HCEC 1CT (cell line): ENCODE measurements at regions not wholly inside any gene's neighbourhood (a gene's known extent, or its start where the extent isn't known, plus 50 kb on each side); places are given as distances from the start of the nearest gene placed in this dataset.
"Not testable (repeated sequence)": the region's sequence is repeated elsewhere in the genome, so short reads cannot be mapped to it uniquely, and the experiment has no call there.

Source experiments
- DNase-seq: peaks from one replicate; pipeline ENCODE4 v3.0.0-alpha.2; 2017

GRCh38 chr2:11877764-11878163 is 131.3 kb downstream of the LPIN1 start:
- no peak for DNase-seq

DNA sequence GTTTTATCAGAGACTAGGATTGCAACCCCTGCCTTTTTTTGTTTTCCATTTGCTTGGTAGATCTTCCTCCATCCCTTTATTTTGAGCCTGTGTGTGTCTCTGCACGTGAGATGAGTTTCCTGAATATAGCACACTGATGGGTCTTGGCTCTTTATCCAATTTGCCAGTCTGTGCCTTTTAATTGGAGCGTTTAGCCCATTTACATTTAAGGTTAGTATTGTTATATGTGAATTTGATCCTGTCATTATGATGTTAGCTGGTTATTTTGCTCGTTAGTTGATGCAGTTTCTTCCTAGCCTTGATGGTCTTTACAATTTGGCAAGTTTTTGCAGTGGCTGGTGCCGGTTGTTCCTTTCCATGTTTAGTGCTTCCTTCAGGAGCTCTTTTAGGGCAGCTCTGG is 138.8 kb downstream of the LPIN1 start:
- not testable (repeated sequence) for DNase-seq

- DNase-seq: not testable (repeated sequence)
Observed at GRCh38 chr2:11886899-11887298, 140.5 kb downstream of the LPIN1 start.

DNA sequence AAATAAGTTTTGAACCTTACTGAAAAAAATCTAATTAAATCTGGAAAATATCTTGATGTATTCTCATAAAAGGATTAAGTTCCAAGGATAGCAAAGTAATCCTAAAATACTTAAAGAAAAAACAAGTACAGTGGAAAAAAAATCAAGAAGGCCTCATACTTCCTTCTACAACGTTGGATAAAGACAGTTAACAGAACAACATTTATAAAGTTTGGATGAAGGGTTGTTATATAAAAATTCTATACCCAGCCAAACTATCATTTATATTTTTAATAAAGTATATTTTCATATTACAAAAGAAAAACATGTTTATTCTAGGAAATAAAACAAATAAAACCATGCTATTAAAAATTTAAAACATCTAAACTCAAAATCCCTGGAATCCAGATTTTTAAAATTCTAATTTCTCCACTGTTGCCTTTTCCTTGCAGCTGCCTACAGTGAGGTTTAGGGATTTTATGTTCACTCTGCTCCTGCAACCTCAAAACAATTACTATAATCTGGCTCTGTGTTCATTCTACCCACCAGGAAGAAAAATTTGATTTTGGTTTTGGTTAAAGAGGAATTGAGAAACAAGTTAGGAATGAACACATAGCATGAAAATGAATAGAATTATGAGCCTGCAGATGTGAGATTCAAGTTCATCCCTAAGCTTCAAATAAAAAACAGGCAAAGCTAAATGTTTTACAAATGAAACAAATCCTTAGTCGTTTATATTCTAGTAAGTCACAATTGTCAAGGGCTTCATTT is 142.8 kb downstream of the LPIN1 start:
- no peak for DNase-seq

DNA sequence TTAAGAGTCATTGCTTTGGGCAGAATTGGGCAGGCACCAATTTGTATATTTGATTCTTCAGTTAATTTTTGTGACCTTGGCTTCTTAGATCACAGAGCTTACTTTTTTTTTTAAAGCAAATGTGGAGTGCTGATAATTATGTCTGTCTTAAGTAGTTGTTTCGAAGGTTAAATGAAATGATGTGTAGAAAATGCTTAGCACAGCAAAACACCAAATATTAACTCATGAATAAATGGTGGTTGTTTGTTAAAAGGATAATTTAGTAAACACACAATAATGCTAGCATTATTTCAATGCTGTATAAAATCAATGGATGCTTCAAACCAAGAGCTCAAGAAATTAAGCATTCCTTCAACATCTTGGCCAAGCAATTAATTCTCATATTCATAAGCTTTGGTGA is 143.4 kb downstream of the LPIN1 start:
- no peak for DNase-seq

DNA sequence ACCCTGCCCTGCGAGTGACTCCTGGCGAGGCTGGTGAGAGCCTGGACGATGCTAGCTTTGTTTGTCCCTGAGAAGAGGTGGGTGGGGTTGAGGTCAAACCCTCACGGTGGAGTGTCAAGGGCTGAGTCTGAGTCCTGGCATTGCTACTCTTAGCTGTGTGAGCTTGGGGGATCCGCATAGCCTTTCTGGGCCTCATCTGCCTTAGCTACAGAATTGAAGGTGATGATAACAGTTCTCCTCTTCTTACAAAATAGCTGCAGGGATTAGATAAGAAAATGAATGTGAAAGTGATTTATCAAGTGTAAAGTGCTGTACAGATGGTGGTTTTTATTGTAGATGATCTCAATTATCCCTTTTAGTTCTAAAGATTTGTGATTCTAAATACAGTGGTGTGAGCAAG is 144.6 kb downstream of the LPIN1 start:
- DNase-seq: no peak

GRCh38 chr2:11891671-11892440 is 145.4 kb downstream of the LPIN1 start:
- DNase-seq: no peak

- no peak for DNase-seq
Observed at GRCh38 chr2:11896386-11896785, 150.0 kb downstream of the LPIN1 start.

GRCh38 chr2:11898576-11898975 is 152.1 kb downstream of the LPIN1 start:
- no peak for DNase-seq

GRCh38 chr2:11899264-11899818 is 152.9 kb downstream of the LPIN1 start:
- peak; percentile 64 for DNase-seq

DNA sequence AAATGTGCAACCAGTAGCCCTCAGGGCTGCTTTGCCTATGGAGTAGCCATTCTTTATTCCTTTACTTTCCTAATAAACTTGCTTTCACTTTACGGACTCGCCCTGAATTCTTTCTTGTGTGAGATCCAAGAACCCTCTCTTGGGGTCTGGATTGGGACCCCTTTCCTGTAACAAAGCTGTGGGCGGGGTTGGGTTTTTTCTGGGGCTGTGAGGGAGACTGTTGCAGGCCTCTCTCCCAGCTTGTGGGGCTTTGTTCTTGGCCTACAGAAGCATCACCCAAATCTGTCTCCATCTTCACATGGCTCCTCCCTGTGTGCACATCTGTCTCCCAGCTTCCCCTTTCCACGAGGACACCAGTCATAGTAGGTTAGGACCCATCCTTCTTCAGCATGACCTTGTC is 154.5 kb downstream of the LPIN1 start:
- DNase-seq: not testable (repeated sequence)

DNA sequence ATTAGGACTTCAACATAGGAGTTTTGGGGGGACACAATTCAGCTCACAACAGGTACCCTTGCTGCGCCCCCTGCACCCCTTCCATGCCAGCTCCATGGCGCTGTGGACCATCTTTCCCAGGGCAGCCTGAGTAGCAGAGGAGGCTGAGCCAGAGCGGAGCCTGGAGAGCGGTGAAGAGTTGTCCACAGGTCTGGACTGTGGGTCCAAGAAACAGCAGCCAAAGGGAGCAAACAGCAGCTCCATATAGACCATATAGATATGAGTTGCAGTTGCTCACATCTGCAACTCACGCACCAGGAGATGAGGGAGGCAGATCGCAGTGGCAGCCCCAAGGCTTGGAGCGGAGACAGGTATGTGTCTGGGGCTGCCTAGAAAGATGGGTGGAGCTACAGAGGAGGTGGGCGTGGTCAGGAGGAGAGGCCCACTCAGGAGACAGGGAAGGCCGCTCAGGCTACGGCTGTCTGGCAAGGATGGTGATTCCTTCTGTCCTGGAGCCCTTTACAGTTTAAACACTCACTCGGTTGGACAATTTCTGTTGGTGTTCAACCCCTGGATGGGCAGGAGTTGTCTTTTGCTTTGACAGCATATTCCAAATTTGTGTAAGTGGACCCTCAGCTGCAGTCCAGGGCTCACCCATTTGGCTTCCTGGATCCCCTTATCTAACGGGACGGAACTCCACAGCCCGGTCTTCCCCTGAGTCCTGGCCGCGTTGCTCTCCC is 155.1 kb downstream of the LPIN1 start:
- no peak for DNase-seq

- DNase-seq: no peak
Observed at GRCh38 chr2:11903085-11903606, 156.7 kb downstream of the LPIN1 start.

DNA sequence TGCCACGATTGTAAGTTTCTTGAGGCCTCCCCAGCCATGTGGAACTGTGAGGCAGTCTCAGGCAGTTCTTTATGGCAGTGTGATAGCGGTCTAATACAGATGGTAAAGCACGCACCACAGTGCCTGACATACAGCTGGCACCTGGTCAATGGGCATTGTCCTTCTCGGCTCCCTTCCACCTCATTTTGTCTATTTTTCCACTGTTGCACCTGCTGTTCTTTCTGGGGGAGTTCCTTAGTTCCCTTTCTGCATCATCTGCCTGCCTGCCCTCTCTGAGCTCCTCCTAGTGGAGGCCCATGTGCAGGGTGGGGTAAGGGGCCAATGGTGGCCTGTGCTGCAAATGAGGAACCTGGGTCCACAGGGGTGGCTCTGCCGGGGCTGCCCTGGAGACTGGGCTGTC is 157.6 kb downstream of the LPIN1 start:
- no peak for DNase-seq

- no peak for DNase-seq
Observed at GRCh38 chr2:11904941-11905340, 158.5 kb downstream of the LPIN1 start.

DNA sequence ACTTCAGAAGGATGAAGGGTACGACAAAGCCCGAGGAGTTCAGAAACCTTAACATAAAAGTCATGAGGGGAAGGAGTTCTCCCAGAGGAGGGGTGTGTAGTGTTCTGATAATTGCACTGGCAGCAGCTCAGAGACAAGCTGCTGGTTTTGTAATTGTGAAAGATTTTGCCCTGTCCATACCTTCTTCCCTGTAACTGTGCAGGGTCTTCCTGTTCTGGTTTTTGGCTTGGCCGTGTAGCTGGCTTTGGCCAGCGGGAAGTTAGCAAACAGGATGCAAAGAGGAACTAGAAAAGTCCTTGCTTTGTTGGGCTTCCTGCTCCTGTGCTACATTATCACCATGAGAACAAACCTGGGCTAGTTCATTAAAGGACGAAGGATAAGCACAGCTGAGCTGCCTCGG is 160.8 kb downstream of the LPIN1 start:
- no peak for DNase-seq

GRCh38 chr2:11910971-11911370 is 164.5 kb downstream of the LPIN1 start:
- DNase-seq: no peak

DNA sequence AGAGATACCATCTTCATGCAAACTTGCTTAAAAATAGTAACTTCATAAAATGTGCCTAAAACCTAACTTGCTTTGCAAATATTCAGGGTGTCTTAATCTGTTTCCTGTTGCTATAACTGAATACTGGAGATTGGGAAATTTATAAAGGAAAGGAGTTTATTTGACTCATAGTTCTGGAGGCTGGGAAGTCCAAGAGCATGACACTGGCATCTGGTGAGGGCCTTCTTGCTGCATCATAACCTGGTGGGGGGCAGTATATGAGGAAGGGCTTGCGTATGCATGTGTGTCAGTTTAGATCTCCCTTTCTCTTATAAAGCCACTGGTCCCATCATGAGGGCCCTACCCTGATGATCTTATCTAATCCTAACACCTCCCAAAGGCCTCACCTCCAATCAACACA is 166.5 kb downstream of the LPIN1 start:
- no peak for DNase-seq

DNA sequence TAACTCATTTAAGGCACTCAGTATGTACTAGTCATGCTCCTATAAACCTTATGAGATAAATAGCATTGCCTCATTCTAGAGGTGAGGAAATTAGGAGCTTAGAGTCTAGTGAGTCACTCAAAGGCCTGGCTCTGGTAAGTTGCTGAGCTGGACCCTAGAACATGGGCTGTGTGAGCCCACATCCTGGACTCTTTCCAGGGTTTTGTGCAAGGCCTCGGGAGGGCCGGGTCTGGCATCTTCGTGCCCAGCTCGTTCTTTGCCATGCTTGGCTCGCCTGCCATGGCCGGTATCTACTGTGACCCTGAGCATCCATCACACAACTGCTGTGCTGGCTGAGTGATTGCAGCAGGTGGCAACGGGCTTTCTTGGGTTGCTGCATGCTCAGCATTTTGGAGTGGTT is 168.0 kb downstream of the LPIN1 start:
- peak; percentile 30 for DNase-seq

DNA sequence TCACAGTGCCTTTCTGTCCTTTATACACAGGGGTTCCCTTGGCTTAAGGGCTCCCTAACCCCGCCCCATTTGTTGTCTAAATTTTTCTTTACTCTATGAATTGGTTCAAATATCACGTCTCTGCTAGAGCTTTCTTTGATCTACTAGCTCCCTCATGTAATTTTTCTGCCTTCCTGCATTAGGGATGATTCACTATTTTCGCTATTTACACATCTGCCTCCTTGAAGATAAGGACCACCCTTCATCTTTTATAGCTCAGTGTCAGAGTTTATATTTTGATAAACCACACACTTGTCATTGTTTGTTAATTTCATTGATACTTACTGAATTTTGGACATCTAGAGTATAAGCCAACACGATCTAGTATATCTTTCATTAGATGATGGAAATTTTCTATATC is 169.2 kb downstream of the LPIN1 start:
- no peak for DNase-seq

DNA sequence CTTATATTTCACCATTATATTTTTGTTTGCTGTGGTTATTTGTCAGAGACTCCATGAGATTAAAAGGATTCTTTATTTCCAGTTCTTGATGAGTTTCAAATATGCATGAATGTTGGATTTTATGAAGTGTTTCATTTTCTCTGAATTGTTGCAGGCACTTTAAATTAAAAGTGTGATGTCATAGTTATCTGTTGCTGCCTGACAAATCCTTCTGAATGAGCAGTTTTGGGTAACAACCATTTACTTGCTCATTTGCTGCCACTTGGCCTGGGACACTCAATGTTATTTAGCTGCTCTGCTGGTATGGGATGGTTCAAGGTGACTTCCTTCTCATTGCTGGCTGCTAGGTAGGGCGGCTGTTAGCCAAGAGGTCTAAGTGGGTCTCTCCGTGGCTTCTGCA is 173.5 kb downstream of the LPIN1 start:
- DNase-seq: no peak

DNA sequence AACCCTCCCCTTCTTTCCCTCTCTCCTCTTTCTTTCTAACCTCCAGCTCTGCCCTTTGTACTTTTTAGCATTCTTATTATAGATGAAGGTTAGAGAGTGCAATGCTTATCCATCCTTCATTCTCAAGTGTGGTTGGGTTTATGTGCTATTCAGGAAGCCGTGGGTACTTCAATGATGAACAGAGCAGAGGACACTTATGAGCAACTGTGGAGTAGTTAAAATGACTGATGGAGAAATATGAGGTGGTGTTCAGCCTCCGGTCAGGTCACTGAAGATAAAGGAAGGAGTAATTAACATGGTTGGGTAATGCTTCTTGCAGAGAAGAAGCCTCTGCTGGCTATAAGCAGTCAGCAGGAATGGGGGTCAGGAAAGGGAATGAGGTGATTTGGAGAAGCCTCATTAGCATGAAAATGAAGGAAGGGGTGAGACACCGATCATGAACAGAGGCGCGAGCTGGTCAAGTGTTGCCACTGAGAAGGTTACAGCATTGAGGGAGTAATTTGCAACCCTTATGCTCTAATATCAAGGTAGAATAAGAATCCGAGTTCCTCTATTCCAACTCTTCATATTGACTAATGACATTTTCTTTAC is 174.7 kb downstream of the LPIN1 start:
- DNase-seq: no peak

- DNase-seq: no peak
Observed at GRCh38 chr2:11922294-11922693, 175.9 kb downstream of the LPIN1 start.
